ENCODE measurements at regions not wholly inside any gene's neighbourhood (a gene's known extent, or its start where the extent isn't known, plus 50 kb on each side); places are given as distances from the start of the nearest gene placed in this dataset.

- no peak for ATAC-seq (ENCODE audit: insufficient read depth, low read depth)
- Histone ChIP-seq H3K79me2 (ENCODE audit: insufficient read depth, low read length) (no peaks in the 10 kb centered on the region), H3K27ac (ENCODE audit: low read length) (no peak overlapping the region), H3K9me3 (ENCODE audit: insufficient read depth, low read length, severe bottlenecking) (no peaks in the 10 kb centered on the region), H4K20me1 (ENCODE audit: insufficient read depth, low read length) (no peaks in the 10 kb centered on the region), H3K9ac (ENCODE audit: low read depth, low read length) (no peak overlapping the region), H3K4me2 (ENCODE audit: insufficient read depth, low read length) (no peak overlapping the region), H3K27me3 (ENCODE audit: insufficient read depth, low read length, poor library complexity) (no peaks in the 10 kb centered on the region), H2AFZ (ENCODE audit: low read depth, low read length) (no peak overlapping the region), H3K36me3 (ENCODE audit: insufficient read depth, low read length) (no peaks in the 10 kb centered on the region), H3K4me1 (ENCODE audit: insufficient read depth, low read length) (no peaks in the 10 kb centered on the region), H3K4me3 (ENCODE audit: low read depth in 1 of 2, low read length in 2 of 2) (no peak overlapping the region)
- no peak for TF ChIP-seq EZH2 (IDR thresholded peaks at IDR 0.05; ENCODE audit: borderline replicate concordance, low read depth, low read length, severe bottlenecking)
- TF ChIP-seq, protein P1, sequence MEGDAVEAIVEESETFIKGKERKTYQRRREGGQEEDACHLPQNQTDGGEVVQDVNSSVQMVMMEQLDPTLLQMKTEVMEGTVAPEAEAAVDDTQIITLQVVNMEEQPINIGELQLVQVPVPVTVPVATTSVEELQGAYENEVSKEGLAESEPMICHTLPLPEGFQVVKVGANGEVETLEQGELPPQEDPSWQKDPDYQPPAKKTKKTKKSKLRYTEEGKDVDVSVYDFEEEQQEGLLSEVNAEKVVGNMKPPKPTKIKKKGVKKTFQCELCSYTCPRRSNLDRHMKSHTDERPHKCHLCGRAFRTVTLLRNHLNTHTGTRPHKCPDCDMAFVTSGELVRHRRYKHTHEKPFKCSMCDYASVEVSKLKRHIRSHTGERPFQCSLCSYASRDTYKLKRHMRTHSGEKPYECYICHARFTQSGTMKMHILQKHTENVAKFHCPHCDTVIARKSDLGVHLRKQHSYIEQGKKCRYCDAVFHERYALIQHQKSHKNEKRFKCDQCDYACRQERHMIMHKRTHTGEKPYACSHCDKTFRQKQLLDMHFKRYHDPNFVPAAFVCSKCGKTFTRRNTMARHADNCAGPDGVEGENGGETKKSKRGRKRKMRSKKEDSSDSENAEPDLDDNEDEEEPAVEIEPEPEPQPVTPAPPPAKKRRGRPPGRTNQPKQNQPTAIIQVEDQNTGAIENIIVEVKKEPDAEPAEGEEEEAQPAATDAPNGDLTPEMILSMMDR (IDR thresholded peaks at IDR 0.05; ENCODE audit: borderline replicate concordance, extremely low read depth, low read length, poor library complexity, severe bottlenecking) = no peak
- DNase-seq = no peak
Measured at GRCh38 chr5:159512064-159512463, 181.8 kb upstream of the IL12B start.

DNA sequence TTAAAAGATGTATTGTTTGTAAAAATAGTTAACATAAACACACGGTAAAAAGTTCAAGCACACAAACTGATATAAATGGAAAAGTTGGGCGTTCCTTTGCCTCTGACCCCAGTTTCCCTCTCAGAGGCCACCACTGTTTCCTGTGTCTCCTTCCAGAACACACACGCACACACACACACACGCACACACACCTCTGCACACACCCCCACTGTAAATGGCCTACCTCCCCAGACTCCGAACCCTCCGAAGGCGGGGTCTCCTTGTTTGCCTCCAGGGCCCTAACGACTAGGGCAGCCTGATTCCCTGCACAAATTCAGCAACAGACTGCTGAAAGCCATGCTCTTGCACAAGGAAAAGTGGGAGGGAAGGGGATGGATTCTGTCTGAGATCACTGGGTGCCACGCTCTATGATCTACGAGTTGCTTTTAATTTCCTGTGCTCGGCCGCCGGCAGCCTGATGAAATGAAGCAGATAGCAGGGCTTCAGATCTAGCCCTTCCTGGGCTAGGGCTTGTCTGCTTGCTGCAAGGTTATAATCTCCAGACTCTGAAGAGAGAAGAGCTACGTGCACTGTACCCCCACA, 184.0 kb upstream of the IL12B start:
- H3K4me1 ChIP-seq (ENCODE audit: insufficient read depth, low read length) = no peaks in the 10 kb centered on the region
- DNase-seq (no peak), ATAC-seq (ENCODE audit: insufficient read depth, low read depth) (no peak)
- H3K27ac ChIP-seq (ENCODE audit: low read length) = no peak overlapping the region
- no peak overlapping the region for H2AFZ ChIP-seq (ENCODE audit: low read depth, low read length)
- H3K27me3 ChIP-seq (ENCODE audit: insufficient read depth, low read length, poor library complexity) = no peaks in the 10 kb centered on the region
- H3K79me2 ChIP-seq (ENCODE audit: insufficient read depth, low read length) = no peaks in the 10 kb centered on the region
- no peaks in the 10 kb centered on the region for H4K20me1 ChIP-seq (ENCODE audit: insufficient read depth, low read length)
- H3K36me3 ChIP-seq (ENCODE audit: insufficient read depth, low read length) = no peaks in the 10 kb centered on the region
- no peak for TF ChIP-seq EZH2 (IDR thresholded peaks at IDR 0.05; ENCODE audit: borderline replicate concordance, low read depth, low read length, severe bottlenecking)
- TF ChIP-seq, protein P1 (IDR thresholded peaks at IDR 0.05; ENCODE audit: borderline replicate concordance, extremely low read depth, low read length, poor library complexity, severe bottlenecking) = no peak
- H3K4me3 ChIP-seq (ENCODE audit: low read depth in 1 of 2, low read length in 2 of 2) = no peak overlapping the region
- H3K4me2 ChIP-seq (ENCODE audit: insufficient read depth, low read length) = no peak overlapping the region
- no peak overlapping the region for H3K9ac ChIP-seq (ENCODE audit: low read depth, low read length)
- no peaks in the 10 kb centered on the region for H3K9me3 ChIP-seq (ENCODE audit: insufficient read depth, low read length, severe bottlenecking)

- Histone ChIP-seq H3K9me3 (ENCODE audit: insufficient read depth, low read length, severe bottlenecking) (no peaks in the 10 kb centered on the region), H2AFZ (ENCODE audit: low read depth, low read length) (no peak overlapping the region)
Measured at GRCh38 chr5:159515197-159515596, 184.9 kb upstream of the IL12B start.

More at GRCh38 chr5:159515197-159515596, 184.9 kb upstream of the IL12B start:
- ATAC-seq (ENCODE audit: insufficient read depth, low read depth) (no peak), DNase-seq (no peak)
- Histone ChIP-seq H4K20me1 (ENCODE audit: insufficient read depth, low read length) (no peaks in the 10 kb centered on the region), H3K4me1 (ENCODE audit: insufficient read depth, low read length) (no peaks in the 10 kb centered on the region), H3K79me2 (ENCODE audit: insufficient read depth, low read length) (no peaks in the 10 kb centered on the region), H3K36me3 (ENCODE audit: insufficient read depth, low read length) (no peaks in the 10 kb centered on the region), H3K27me3 (ENCODE audit: insufficient read depth, low read length, poor library complexity) (no peaks in the 10 kb centered on the region), H3K4me2 (ENCODE audit: insufficient read depth, low read length) (no peak overlapping the region), H3K9ac (ENCODE audit: low read depth, low read length) (no peak overlapping the region), H3K4me3 (ENCODE audit: low read depth in 1 of 2, low read length in 2 of 2) (no peak overlapping the region), H3K27ac (ENCODE audit: low read length) (no peak overlapping the region)
- no peak for TF ChIP-seq EZH2 (IDR thresholded peaks at IDR 0.05; ENCODE audit: borderline replicate concordance, low read depth, low read length, severe bottlenecking)
- TF ChIP-seq, protein P1 (IDR thresholded peaks at IDR 0.05; ENCODE audit: borderline replicate concordance, extremely low read depth, low read length, poor library complexity, severe bottlenecking) = no peak
